Neural crest cell (in vitro differentiated cells): ENCODE measurements at regions not wholly inside any gene's neighbourhood (a gene's known extent, or its start where the extent isn't known, plus 50 kb on each side); places are given as distances from the start of the nearest gene placed in this dataset.
"Not testable (repeated sequence)": the region's sequence is repeated elsewhere in the genome, so short reads cannot be mapped to it uniquely, and the experiment has no call there.

ENCODE experiments used
- DNase-seq: peaks from one replicate; pipeline ENCODE4 v3.0.0; 2021; ENCODE audit warnings: low read depth, mixed read lengths, low spot score
- H3K27ac Mint-ChIP-seq: one replicate; pipeline ENCODE4 v1.8.0; 2021; ENCODE audit warnings: mild to moderate bottlenecking, mixed read lengths; ENCODE audit not compliant: unreplicated experiment
- H3K27me3 Mint-ChIP-seq: 2 replicates; pipeline ENCODE4 v1.8.0; 2021; ENCODE audit warnings: low read depth, mild to moderate bottlenecking, mixed read lengths
- H3K36me3 Mint-ChIP-seq: 2 replicates; pipeline ENCODE4 v1.8.0; 2021; ENCODE audit warnings: low read depth, mild to moderate bottlenecking, mixed read lengths
- H3K4me1 Mint-ChIP-seq: 2 replicates; pipeline ENCODE4 v1.8.0; 2021; ENCODE audit warnings: mixed read lengths
- H3K4me3 Mint-ChIP-seq: one replicate; pipeline ENCODE4 v1.8.0; 2021; ENCODE audit warnings: mild to moderate bottlenecking, mixed read lengths
- H3K9me3 Mint-ChIP-seq: 2 replicates; pipeline ENCODE4 v1.8.0; 2021; ENCODE audit warnings: mixed read lengths
- TF ChIP-seq, protein P1 (sequence below): fragments of 200-600 bp; sonication (generic); conservative IDR thresholded peaks from 2 replicates; pipeline ENCODE4 v1.5.0; 2021; ENCODE audit warnings: antibody characterized with exemption, mild to moderate bottlenecking

DNA sequence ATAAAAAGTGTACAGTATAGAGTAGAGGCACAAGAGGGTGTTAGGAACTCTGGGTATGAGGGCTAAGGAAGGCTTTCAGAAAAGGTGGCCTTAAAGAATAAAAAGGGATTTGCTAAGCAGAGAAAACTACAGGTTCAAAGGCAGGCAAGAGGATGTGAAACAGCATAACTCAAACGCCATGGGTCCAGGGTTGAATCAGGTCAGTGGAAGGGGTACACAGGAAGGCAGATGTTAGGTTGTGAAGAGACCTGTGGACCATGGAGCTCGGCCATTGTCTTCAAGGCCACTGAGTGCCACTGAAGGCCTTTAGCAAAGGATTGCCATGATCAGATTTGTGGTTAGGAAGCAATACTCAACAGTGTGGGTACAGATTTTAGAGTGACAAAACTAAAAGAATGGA is 108.2 kb upstream of the FAM98A start:
- no peak for DNase-seq
- TF ChIP-seq, protein P1, sequence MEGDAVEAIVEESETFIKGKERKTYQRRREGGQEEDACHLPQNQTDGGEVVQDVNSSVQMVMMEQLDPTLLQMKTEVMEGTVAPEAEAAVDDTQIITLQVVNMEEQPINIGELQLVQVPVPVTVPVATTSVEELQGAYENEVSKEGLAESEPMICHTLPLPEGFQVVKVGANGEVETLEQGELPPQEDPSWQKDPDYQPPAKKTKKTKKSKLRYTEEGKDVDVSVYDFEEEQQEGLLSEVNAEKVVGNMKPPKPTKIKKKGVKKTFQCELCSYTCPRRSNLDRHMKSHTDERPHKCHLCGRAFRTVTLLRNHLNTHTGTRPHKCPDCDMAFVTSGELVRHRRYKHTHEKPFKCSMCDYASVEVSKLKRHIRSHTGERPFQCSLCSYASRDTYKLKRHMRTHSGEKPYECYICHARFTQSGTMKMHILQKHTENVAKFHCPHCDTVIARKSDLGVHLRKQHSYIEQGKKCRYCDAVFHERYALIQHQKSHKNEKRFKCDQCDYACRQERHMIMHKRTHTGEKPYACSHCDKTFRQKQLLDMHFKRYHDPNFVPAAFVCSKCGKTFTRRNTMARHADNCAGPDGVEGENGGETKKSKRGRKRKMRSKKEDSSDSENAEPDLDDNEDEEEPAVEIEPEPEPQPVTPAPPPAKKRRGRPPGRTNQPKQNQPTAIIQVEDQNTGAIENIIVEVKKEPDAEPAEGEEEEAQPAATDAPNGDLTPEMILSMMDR: no peak
- no peaks in the 10 kb centered on the region for H3K9me3 Mint-ChIP-seq
- peaks cover 24% of the 10 kb centered on the region for H3K4me1 Mint-ChIP-seq
- H3K27me3 Mint-ChIP-seq: no peaks in the 10 kb centered on the region
- no peak overlapping the region for H3K4me3 Mint-ChIP-seq
- peak overlapping the region; percentile 30 for H3K27ac Mint-ChIP-seq
- H3K36me3 Mint-ChIP-seq: no peaks in the 10 kb centered on the region

DNA sequence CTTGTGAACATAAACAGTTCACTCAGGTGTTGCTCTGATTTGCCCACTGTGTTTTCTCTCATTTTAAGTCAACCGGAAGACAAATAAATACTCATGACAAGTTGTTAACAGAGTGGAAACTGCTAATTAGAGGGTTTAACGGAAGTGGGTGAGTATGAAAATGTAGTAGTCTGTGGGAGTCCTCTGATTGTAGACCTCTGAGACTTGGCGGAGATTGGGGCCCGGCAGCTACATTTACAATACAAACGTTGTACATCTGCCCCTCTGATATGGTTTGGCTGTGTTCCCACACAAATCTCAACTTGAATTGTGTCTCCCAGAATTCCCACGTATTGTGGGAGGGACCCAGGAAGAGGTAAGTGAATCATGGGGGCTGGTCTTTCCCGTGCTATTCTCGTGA is 107.3 kb upstream of the FAM98A start:
- no peaks in the 10 kb centered on the region for H3K27me3 Mint-ChIP-seq
- H3K4me3 Mint-ChIP-seq: no peak overlapping the region
- H3K4me1 Mint-ChIP-seq: peaks cover 24% of the 10 kb centered on the region
- no peaks in the 10 kb centered on the region for H3K36me3 Mint-ChIP-seq
- H3K9me3 Mint-ChIP-seq: no peaks in the 10 kb centered on the region
- TF ChIP-seq, protein P1: no peak
- no peak for DNase-seq
- H3K27ac Mint-ChIP-seq: no peak overlapping the region

DNA sequence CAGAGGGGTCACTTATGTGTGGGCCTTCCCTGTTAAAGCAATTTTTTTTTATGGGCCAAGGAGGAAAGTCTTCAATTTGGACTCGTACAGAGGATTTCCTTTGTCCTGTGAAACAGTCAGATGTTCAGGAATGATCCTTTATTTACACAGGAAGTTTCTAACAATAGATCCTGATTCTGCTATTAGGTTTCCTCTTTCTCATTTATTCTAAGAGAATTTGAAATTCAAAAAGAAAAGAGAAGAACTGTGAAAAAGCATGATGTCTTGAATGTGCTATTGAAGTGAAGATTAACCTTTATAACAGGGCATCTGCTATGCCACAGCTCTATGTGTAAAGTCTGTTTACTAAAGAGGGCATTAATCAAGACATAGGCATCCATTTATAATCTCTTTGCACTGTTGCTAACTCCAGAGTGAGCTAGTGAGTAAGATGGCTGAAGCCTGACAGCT is 105.3 kb upstream of the FAM98A start:
- Mint-ChIP-seq H3K9me3 (peaks cover 1% of the 10 kb centered on the region), H3K4me1 (peaks cover 24% of the 10 kb centered on the region), H3K36me3 (no peaks in the 10 kb centered on the region), H3K27ac (peak overlapping the region; percentile 23), H3K4me3 (no peak overlapping the region), H3K27me3 (no peaks in the 10 kb centered on the region)
- DNase-seq: no peak
- TF ChIP-seq, protein P1: no peak

DNA sequence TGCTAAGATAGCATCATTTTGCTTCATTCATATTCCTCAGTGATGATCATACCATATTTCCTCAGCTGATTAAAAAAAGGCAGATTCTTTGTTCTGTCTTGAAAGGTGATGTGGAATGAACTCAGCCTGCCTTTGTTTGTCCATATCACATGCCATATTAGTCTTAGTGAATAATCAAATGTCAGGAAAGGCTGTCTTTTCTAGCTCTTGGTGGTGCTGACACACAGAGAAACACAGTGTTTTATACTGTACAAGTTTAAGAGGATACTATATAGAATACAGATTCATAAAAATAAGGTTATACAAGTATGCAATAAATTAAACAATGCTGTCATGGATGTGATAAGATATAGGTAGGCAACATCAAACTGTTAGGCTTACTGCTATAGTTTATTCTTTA is 97.1 kb upstream of the FAM98A start:
- TF ChIP-seq, protein P1: no peak
- no peak overlapping the region for H3K27ac Mint-ChIP-seq
- no peak for DNase-seq
- H3K9me3 Mint-ChIP-seq: peaks cover 14% of the 10 kb centered on the region
- H3K4me3 Mint-ChIP-seq: no peak overlapping the region
- H3K27me3 Mint-ChIP-seq: no peaks in the 10 kb centered on the region
- H3K4me1 Mint-ChIP-seq: no peaks in the 10 kb centered on the region
- peaks cover 11% of the 10 kb centered on the region for H3K36me3 Mint-ChIP-seq

DNA sequence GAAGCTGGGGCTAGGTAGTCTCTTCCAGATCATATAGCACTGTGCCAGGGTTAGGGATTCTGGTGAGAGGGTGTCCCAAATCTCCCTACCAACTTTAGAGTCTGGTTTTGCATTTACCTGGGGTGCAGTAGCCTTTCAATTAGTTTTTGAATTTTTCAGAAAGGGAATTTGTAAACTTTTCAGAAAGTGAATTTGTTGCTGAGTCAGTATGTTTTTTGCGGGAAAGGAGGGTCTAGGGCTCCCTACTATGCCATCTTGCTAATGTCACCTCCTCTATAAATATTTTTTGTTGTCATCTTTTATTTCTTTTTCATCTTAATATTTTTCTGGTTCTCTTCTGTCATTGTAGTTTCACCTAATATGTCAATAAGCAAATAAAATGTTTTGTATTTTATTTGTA is 95.8 kb upstream of the FAM98A start:
- peaks cover 14% of the 10 kb centered on the region for H3K9me3 Mint-ChIP-seq
- H3K27me3 Mint-ChIP-seq: no peaks in the 10 kb centered on the region
- no peak overlapping the region for H3K27ac Mint-ChIP-seq
- peaks cover 16% of the 10 kb centered on the region for H3K36me3 Mint-ChIP-seq
- H3K4me1 Mint-ChIP-seq: no peaks in the 10 kb centered on the region
- DNase-seq: no peak
- no peak overlapping the region for H3K4me3 Mint-ChIP-seq
- TF ChIP-seq, protein P1: no peak

DNA sequence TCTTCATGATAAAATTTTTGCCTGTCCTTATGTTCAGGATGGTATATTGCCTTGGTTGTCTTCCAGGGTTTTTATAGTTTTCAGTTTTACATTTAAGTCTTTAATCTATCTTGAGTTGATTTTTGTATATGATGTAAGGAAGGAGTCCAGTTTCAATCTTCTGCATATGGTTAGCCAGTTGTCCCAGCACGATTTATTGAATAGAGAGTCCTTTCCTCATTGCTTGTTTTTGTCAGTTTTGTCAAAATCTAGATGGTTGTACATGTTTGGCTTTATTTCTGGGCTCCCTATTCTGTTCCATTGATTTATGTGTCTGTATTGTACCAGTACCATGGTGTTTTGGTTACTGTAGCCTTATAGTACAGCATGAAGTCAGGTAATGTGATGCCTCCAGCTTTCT is 91.6 kb upstream of the FAM98A start:
- H3K27ac Mint-ChIP-seq: not testable (repeated sequence)

More for the DNA sequence above, 91.6 kb upstream of the FAM98A start:
- not testable (repeated sequence) for H3K27me3 Mint-ChIP-seq, H3K4me1 Mint-ChIP-seq, H3K4me3 Mint-ChIP-seq, DNase-seq
- Mint-ChIP-seq H3K36me3 (peaks cover 28% of the 10 kb centered on the region), H3K9me3 (peaks cover 21% of the 10 kb centered on the region)
